ENCODE measurements at regions not wholly inside any gene's neighbourhood (a gene's known extent, or its start where the extent isn't known, plus 50 kb on each side); places are given as distances from the start of the nearest gene placed in this dataset.

GRCh38 chr10:4673279-4674040, 152.5 kb upstream of the AKR1E2 start:
- TF ChIP-seq USF1 (CRISPR knock-in tag; IDR thresholded peaks at IDR 0.05) (no peak), TEAD4 (CRISPR knock-in tag; IDR thresholded peaks at IDR 0.05) (no peak), CTCF (IDR thresholded peaks at IDR 0.05) (no peak), PRDM15 (CRISPR knock-in tag; IDR thresholded peaks at IDR 0.05) (no peak), USF2 (CRISPR knock-in tag; IDR thresholded peaks at IDR 0.05) (no peak), HMGA2 (CRISPR knock-in tag; IDR thresholded peaks at IDR 0.05) (no peak), ATF2 (CRISPR knock-in tag; IDR thresholded peaks at IDR 0.05; ENCODE audit: borderline replicate concordance, low read depth) (no peak)
